ENCODE measurements at regions not wholly inside any gene's neighbourhood (a gene's known extent, or its start where the extent isn't known, plus 50 kb on each side); places are given as distances from the start of the nearest gene placed in this dataset.

- DNase-seq: peak; percentile 56
Measured at GRCh38 chr15:94777037-94777436, 545.7 kb downstream of the MCTP2 start.

- DNase-seq: no peak
Measured at GRCh38 chr15:94778840-94779239, 547.5 kb downstream of the MCTP2 start.

DNA sequence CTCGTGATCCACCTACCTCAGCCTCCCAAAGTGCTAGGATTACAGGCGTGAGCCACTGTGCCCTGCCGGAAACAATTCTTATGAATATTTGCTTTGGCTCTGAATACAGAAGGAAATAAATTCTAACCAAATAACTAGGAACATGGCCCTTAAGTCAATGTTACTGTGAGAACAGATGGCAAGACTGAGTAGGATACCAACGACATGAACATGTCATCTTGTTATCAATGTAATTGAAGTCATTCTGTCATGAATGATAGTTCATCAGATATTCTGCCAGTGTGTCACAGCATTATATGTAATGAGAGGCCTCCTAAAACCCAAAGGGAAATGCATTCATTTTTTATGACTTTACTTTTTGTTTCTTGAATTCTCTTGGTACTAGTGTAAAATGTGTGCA, 548.8 kb downstream of the MCTP2 start:
- no peak for DNase-seq

GRCh38 chr15:94785091-94785490, 553.7 kb downstream of the MCTP2 start:
- no peak for DNase-seq

GRCh38 chr15:94791008-94791407, 559.6 kb downstream of the MCTP2 start:
- no peak for DNase-seq

DNA sequence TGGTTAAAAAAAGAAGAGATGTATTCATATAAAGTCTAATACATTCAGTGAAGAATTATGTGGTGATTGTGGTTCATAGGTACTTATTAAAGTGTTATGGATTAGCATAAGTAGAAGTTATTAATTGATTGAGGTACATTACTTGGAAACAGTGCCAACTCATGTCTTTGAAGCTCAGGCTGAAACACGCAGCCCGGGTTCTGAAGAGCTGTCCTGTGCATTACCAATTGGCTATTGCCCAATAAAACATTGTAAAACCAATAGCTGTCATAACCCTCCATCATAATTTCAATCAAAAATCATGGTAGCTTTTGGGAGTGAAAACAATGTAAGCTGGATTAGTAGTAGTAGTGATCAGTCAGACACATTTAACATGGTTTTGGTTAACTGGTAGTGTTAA, 560.1 kb downstream of the MCTP2 start:
- DNase-seq: no peak

- DNase-seq: no peak
Measured at GRCh38 chr15:94792196-94792595, 560.8 kb downstream of the MCTP2 start.

- DNase-seq: no peak
Measured at GRCh38 chr15:94793207-94793606, 561.8 kb downstream of the MCTP2 start.

DNA sequence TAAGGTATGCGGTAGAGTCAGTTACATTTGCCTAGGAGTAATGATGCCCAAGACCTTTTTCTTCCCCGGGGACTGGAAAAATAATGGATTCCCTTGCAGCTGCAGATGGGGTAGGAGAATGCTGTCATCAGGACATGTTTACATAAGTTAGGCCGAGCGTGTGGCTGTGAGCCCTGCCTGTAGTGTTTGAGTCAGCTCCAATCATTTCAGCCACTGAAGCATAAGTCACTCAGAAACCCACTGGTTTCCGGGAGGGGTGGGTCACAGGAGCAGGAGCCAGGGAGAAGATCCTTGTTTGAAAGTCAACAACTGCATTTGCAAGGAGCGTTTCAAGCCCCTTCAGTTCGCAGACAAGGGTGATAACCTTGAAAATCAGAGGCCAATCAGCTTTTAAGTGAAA, 562.3 kb downstream of the MCTP2 start:
- no peak for DNase-seq

DNA sequence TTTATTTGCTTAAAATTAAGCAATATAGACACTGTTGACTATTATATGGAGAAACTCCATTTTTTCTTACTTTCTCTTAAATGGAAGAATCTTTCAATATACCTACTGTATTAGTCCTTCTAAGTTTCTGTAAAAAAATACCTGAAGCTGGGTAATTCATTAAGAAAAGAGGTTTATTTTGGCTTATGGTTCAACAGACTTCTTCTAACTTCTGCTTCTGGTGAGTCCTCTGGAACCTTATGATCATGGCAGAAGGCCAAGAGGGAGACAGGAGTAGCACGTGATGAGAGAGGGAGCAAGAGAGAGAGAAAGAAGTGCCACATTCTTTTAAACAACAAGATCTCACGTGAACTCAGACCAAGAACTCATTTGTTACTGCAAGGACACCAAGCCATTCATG, 573.3 kb downstream of the MCTP2 start:
- no peak for DNase-seq

GRCh38 chr15:94815110-94815731, 583.9 kb downstream of the MCTP2 start:
- no peak for DNase-seq

DNA sequence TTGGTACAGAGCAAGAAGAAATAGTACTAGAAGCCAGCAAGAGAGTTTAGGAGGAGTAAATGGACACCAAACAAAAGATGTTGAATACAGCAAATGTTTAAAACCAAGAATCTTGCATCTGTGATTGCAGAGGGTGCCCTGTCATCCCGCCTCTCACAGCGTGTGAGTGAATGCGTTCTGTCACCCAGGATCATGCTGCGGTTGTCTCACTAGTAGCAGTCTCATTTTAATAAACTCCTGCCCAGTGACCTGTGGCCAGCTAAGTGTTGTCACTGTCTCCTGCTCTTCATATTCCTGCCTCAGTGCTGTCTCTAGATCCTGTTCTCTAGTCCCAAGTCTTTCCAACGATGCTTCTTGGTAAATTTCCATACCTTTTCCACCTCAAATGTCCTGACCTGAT, 584.6 kb downstream of the MCTP2 start:
- DNase-seq: no peak

GRCh38 chr15:94829887-94830884, 598.8 kb downstream of the MCTP2 start:
- DNase-seq: no peak

GRCh38 chr15:94834000-94834399, 602.6 kb downstream of the MCTP2 start:
- DNase-seq: no peak

DNA sequence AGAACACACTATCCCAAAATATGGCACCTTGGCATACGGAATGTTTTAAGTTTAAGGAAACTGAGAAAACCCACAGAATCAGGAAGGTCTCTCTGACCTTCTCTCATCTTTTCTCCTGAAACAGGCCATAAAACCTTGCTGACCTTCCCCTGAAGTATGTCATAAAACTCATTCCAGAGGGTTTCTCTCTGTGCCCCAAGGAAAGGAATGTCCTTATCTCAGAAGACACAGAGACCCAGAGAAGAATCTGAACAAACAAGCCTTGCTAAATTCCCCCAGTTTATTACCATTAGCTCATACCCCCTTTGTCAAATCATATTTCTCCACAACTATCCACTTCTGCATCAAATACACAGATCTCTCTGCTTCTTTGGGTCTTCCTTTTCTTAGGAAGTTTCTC, 603.1 kb downstream of the MCTP2 start:
- DNase-seq: no peak

- no peak for DNase-seq
Measured at GRCh38 chr15:94838281-94838680, 606.9 kb downstream of the MCTP2 start.

GRCh38 chr15:94840794-94841783, 609.7 kb downstream of the MCTP2 start:
- no peak for DNase-seq

- no peak for DNase-seq
Measured at GRCh38 chr15:94843060-94843459, 611.7 kb downstream of the MCTP2 start.

- DNase-seq: no peak
Measured at GRCh38 chr15:94844198-94844537, 612.8 kb downstream of the MCTP2 start.

DNA sequence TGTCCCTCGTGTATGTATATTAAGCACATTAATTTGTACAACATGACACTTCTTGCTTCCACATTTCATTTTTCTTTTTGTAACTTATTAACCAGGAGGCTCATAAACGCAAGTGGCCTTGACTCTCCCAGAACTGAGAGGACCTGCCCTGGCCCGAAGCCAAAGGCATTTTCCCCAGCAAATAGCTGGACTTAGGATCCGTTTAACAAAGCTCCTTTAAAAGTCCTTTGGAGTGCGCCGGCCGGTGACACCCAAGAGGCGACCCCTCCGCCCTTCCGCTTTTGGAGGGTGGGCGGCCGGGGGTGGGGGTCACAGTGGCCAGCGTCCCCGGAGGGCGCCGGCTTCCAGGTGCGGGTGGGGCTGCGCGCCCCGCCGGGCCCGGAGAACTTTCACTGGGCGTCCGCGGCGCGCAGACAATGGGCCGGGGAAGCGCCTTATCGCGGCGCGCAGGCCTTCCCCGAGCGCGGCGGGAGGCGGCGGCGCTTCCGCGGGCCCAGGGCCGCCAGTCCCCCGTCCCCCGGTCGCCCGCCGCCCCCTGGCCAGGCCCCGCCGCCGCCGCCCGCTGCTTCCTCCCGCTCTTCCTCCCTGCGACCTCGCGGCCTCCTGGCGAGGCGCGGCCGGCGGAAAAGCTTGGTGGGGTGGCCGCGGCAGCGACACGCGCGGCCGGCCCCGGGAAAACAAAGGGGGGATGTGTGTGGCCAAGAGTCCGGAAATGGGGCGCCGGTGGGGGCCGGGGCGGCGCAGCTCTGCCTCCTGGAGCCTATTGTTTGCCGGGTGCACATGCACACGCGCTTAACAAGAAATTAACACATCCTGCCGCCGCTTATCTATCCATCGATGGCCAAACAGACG, 613.4 kb downstream of the MCTP2 start:
- DNase-seq: no peak

DNA sequence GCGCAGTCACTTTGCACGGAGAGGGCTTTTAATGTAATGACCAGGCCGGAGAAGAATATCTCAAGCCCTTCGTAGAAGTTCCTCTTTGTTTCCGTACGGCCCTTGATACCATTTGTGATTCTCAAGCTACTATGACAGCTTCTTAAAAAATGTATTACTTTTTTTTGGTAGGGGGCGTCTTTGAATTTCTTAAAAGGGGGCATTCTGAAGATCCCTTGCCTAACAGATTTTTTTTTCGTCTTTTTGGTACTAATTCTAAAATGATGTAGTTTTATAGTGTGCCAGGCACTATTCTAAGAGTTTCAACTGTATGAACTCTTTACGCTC, 614.0 kb downstream of the MCTP2 start:
- DNase-seq: no peak

GRCh38 chr15:94847325-94847724, 616.0 kb downstream of the MCTP2 start:
- DNase-seq: no peak
